OCI-LY1 (cell line): ENCODE measurements at regions not wholly inside any gene's neighbourhood (a gene's known extent, or its start where the extent isn't known, plus 50 kb on each side); places are given as distances from the start of the nearest gene placed in this dataset.

Source experiments
- CTCF ChIP-seq: fragments of 200-600 bp; sonication (generic), shearing (Covaris generic); IDR thresholded peaks from 2 replicates; pipeline ENCODE4 v1.5.1; 2017; ENCODE audit warnings: mild to moderate bottlenecking, antibody characterized with exemption, low read length, moderate library complexity, mixed read lengths
- EZH2 ChIP-seq: fragments of 200-600 bp; sonication (generic), shearing (Covaris generic); IDR thresholded peaks from 2 replicates; pipeline ENCODE4 v1.8.0; 2017; ENCODE audit warnings: borderline replicate concordance, mixed run types, mild to moderate bottlenecking, antibody characterized with exemption, low read length, moderate library complexity, mixed read lengths

DNA sequence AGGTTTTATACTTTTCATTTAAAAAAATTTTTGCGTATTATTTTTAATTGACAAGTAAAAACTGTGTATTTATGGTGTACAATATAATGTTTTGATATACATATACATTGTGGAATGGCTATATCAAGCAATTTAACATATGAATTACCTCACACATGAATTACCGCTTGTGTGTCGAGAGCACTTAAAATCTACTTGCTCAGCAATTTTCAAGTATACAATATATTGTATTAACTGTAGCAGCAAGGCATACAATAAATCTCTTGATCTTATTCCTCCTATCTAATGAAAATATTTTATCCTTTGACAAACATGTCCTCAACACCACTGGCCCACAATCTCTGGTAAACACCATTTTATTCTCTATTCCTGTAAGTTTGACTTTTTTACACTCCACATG, 224.4 kb upstream of the CYLC2 start:
- TF ChIP-seq EZH2, result no peak
- no peak for TF ChIP-seq CTCF
